GM18870 (cell line): ENCODE measurements at regions not wholly inside any gene's neighbourhood (a gene's known extent, or its start where the extent isn't known, plus 50 kb on each side); places are given as distances from the start of the nearest gene placed in this dataset.
"Not testable (repeated sequence)": the region's sequence is repeated elsewhere in the genome, so short reads cannot be mapped to it uniquely, and the experiment has no call there.

Experiments
- ATAC-seq: cut with Tn5 transposase; IDR thresholded peaks from one replicate; pipeline ENCODE4 v1.9.1; 2021; ENCODE audit warnings: moderate library complexity; ENCODE audit not compliant: unreplicated experiment

- ATAC-seq, result no peak
Observed at GRCh38 chr15:62895905-62896316, 146.6 kb upstream of the TPM1 start.

DNA sequence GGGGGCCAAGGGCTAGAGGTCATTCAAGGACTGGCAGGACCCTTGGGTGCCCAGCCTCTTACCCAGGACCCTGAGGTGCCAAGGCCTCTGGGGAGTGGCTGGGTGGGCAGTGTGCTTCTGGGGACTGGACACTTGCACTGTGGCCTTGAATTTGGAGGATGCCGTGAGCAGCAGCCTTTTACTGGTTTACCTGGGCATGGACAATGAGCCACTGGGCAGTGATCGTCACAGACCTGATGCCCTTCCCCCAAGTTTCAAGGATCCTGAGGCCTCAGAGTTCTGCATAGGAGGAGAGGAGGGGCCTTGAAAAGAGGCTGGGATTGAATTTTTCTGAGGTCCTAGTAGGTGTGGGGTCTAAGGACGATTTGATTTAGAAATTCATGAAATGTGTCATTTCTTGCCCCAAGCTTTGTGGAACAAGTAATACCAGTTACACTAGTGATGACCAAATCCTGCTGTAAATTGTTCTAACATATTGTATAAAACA, 146.1 kb upstream of the TPM1 start:
- no peak for ATAC-seq

DNA sequence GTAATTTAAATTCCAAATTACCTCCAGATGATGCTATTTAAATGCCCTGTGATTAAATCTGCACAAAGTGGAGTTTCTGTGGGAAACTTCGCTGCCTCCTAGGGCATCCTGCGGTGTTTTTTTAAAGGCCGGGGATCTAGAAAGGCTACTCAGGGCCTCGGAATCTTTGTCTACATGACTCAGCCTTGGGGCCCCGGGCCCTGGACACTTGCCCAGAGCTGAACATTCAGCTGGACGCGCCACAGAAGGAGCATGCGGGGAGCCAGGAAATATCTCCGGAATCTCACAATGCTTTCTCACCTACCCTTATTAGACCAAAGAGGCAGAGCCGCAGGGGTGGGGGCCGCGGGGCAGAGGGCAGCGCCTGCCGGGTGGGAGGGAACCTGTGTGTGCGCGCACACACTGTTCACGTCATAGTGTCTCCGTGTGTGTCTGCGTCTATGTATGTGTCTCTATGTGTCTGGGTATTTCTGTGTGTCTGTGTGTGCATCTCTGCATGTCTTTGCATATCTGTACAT, 145.5 kb upstream of the TPM1 start:
- ATAC-seq, result no peak

GRCh38 chr15:62897634-62898033, 144.9 kb upstream of the TPM1 start:
- ATAC-seq, result no peak

GRCh38 chr15:62899090-62899493, 143.5 kb upstream of the TPM1 start:
- ATAC-seq, result no peak

GRCh38 chr15:62900071-62900802, 142.3 kb upstream of the TPM1 start:
- ATAC-seq, result no peak

GRCh38 chr15:62901087-62901486, 141.5 kb upstream of the TPM1 start:
- no peak for ATAC-seq

DNA sequence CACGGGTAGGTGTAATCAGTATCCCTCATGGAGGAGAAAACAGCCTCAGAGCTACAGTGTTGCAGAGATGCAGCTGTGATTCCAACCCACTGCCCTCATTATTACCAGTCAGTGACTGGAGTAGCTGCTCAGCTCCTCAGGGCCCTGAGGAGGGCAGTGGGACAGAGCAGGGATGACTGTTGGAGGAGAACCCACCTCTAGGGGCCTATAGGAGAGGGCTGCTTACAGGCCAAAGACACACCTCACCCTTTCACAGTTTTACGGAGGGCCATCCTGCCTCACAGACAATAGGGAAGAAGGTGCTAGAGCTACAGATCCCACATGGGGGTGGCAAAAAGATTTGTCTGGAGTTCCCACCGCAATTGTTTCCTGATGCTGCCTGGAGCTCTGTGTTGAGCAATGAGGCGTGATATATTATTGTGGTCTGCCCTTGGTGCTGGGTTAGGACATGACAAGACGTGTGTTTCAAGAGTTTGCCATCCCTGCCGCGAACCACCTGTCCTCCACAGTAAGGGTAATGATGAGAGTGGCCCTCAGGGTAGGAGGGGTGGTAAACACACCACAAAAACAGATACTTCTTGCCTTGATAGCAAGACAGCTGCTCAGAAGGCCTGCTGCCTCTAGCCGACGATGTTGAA, 140.5 kb upstream of the TPM1 start:
- no peak for ATAC-seq

DNA sequence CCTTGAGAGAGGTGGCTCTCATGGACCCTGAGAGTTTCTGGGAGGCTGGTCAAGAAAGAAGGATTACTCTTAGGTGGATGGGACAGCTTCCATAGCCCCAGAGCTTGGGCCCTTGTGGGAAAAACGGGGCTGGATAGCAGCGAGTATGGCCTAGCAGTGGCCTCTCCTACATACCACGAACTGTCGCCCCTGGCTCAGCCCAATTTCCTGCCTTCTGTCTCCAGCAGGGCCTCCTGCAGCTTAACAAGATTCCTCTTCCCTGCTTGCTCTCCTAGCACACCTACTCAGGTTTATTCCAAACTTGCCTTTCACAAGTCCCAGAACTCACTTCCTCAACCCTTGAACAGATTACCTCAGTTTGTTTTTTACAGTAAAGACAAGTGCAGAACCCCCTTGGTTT, 139.7 kb upstream of the TPM1 start:
- no peak for ATAC-seq

DNA sequence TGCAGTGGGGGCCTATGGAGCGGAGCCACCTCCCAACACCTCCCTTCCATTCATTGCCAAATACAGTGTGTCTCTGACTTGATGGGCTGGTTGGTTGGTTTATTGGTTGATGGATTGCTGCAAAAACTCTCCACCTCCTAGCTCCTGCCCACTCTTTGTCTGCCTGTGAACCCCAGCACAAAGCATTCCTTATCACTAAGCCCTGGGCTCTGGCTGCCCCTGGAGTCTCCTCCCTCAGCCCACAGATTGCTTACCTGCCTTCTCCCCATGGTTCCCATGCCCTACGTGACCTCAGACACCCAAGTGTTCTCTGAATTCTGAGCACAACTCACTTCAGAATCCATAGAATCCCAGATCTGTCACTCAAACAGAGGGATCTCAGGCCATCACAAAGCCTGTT, 139.1 kb upstream of the TPM1 start:
- no peak for ATAC-seq

DNA sequence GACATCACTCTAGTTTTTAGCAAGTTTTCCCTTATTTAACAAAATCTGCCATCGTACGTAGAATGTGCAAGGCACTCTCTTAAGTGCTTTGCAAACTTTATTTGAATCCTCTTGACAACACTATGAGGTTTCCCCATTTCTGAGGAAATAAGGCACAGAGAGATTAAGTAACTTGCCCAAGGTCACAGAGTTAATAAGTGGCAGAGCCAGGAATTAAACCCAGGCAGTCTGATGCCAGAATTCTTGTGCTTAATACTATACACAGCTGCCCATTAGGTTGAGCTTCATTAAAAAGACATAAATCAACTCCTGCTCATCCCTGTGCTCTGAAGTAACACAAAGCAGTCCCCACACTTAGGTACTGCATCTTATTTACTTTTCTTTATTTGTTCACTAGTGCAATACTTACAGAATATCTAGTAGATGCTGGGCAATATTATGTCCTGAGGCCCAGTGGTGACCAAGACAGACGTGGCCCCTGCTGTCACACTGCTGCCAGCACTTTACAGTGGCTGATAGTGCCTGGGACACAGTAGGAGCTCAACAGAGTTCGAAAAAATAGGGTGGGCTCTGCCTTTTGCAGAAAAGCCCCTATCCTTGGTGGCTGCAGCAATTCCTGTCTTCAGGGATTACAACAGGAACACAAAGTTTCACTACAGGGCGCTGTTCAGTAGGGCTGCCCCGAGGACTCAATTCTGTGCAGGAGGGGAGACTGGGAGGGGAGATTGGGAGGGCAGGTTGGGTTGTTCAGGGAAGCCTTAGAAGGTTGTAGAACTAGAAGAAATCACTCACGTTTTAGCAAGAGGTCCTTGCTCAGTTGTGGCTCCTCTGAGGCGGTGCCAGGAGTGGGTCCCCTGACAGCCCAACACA, 138.3 kb upstream of the TPM1 start:
- no peak for ATAC-seq

GRCh38 chr15:62906627-62907026, 135.9 kb upstream of the TPM1 start:
- no peak for ATAC-seq

- ATAC-seq, result no peak
Observed at GRCh38 chr15:62907275-62907674, 135.3 kb upstream of the TPM1 start.

DNA sequence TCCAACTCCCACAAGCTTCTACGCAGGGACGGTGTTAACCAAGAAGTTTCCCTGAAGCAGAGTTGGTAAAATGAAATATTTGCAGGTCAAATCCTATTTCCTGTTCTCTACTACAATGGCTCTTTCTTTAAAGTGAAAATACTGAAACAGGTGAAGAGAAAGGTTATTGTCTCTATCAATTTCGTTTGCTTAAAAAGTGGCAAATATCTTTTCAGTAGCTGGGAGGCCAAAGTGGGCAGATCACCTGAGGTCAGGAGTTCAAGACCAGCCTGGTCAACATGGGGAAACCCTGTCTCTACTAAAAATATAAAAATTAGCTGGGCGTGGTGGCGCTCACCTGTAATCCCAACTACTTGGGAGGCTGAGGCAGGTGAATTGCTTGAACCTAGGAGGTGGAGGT, 134.2 kb upstream of the TPM1 start:
- not testable (repeated sequence) for ATAC-seq

- ATAC-seq, result no peak
Observed at GRCh38 chr15:62909257-62909656, 133.3 kb upstream of the TPM1 start.

DNA sequence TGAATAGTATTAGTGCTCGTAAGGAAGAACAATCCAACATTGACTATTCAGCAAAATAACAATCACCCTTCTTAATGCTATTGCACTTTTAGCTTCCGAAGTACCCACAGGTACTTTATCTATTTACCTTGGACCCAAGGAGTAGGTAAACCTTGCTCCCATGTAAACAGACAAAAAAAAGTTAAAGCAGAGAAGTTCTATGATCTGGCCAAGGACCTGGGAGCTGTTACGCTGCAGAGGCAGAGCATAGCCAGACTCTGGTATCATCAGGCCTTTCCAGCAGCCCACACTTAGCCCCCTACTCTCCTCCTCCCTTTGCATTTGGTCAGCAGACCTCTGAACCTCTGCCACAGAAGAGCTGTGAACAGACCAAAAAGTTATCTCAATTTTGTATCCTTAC, 130.3 kb upstream of the TPM1 start:
- no peak for ATAC-seq

DNA sequence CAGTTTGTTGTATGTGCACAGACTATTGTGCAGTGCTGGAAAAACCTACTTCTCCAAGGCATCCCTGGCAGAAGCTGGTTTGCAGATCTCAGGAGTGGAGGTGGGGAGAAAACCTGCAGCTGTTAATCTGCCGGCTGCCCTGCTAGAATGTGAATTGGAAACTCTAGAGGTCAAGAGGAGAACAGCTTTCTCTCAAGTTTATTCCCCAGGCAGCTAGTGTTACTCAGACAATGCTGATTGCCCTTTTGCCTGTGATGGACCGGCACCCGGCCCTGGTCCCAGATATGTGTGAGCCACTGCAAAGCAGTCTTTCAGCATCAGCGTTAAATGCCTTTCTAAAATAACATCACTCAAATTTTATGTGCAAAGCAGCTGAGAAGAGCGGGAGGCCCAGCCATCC, 129.7 kb upstream of the TPM1 start:
- no peak for ATAC-seq

- ATAC-seq, result no peak
Observed at GRCh38 chr15:62913246-62913645, 129.3 kb upstream of the TPM1 start.

- no peak for ATAC-seq
Observed at GRCh38 chr15:62914461-62915079, 128.0 kb upstream of the TPM1 start.

DNA sequence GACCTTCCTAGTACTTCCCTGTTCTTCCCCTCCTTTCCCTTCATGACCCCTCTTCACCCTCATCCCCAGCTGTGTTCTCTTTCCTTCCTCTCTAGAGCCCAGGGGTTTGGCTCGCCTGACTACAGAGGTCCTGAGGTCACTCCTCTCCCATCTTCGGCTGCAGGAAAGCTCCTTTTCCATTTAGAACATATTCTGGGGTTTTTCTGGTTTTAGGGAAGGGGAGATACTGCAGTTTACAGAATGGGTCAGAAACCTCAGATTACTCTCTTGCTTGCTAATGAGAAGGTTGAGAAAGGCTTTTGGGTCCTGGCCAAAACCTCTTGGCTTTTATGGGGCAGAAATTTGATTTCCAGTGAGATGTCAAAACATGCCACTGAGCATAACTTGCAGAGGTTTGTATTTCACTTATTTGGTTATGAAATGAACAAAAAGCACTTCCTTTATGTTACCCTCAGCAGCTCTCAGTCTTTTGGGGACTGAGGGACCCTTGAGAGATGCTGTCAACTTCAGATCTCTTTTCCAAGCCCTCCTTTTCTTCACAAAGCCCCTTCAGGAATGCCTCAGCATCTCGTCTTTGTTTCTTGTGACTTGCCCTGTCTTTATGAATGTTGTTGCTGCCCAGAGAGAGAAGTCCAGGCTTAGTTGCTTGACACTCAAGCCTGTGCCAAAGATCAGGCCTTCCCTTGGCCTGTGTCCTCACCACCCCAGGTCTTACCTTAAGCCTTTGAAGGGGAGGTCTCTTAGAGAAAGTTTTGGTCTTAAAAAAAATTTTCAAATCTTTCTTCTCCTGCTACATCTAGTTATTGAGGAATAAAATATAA, 121.7 kb upstream of the TPM1 start:
- no peak for ATAC-seq
